ENCODE measurements at regions not wholly inside any gene's neighbourhood (a gene's known extent, or its start where the extent isn't known, plus 50 kb on each side); places are given as distances from the start of the nearest gene placed in this dataset.

DNA sequence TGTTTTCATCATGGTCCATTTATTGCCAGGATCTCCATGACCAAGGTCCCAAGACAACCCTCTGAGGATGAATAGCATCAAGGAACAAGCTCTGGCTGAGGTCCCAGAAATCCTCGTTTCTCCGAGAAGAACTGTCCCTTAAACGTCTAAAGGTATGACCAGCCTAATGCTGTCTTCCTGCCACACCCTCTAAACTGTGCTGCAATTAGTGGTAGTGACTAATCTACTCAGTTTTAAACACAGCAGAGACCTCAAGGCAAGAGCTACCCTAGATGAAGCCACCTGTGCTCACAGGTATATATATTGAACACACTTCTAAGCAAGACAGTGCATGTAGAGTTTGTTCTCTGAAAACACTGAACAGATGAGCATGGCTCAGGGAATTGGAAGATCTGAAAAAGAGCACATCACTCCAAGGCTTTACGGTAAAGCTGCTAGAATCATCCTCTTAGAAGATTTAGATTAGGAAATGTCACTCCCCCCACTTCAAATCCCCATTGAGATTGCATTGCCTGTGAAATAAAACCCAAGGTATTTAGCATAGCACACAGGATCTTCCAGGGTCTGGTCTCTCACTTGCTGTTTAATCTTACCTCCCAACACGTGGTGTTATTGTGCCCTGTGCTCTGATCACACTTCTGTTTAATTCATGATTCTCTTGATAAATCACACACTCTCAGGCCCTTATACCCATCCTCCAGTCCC is 173.9 kb upstream of the VCX3A start:
- ChIA-PET POLR2A (no interaction called here), CTCF (no interaction called here)
- H3K36me3 ChIP-seq (ENCODE audit: control insufficient read depth in 2 of 2, insufficient read depth in 1 of 2, low read length in 2 of 2) = no peaks in the 10 kb centered on the region
- no peaks in the 10 kb centered on the region for H3K4me1 ChIP-seq (ENCODE audit: control insufficient read depth, insufficient read depth, low read length)
- no peak for TF ChIP-seq ZNF362 (tag by site-specific recombination; IDR thresholded peaks at IDR 0.05)
- H3K4me3 ChIP-seq (ENCODE audit: low read depth, low read length) = no peak overlapping the region
- no peaks in the 10 kb centered on the region for H3K9me3 ChIP-seq (ENCODE audit: control insufficient read depth, insufficient read depth, low read depth, low read length)
- H3K27ac ChIP-seq (ENCODE audit: extremely low read depth, low read depth, low read length) = no peak overlapping the region

DNA sequence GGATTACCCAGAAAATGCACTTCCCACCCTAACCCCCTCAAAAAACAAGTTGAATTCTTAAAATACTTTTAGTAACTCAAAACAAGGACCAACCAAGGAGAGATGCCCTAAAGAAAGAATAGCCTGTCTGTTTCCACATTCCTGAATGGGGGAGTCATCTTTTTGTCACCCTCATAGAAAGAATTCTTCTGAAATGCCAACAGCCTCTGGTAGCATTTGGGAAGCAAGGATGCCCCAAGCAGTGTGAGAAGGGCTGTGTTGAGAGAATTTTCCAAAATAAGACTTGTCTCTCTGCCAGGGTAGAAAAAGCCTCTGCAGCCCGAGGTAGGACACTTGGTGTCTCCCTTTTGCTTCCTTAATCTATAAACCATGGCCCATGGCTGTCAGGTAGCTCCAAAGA is 173.1 kb upstream of the VCX3A start:
- Histone ChIP-seq H3K36me3 (ENCODE audit: control insufficient read depth in 2 of 2, insufficient read depth in 1 of 2, low read length in 2 of 2) (no peaks in the 10 kb centered on the region), H3K9me3 (ENCODE audit: control insufficient read depth, insufficient read depth, low read depth, low read length) (no peaks in the 10 kb centered on the region), H3K4me1 (ENCODE audit: control insufficient read depth, insufficient read depth, low read length) (no peaks in the 10 kb centered on the region), H3K4me3 (ENCODE audit: low read depth, low read length) (no peak overlapping the region), H3K27ac (ENCODE audit: extremely low read depth, low read depth, low read length) (no peak overlapping the region)
- ChIA-PET POLR2A (no interaction called here), CTCF (no interaction called here)
- TF ChIP-seq ZNF571 (tag by site-specific recombination; IDR thresholded peaks at IDR 0.05) = no peak
- TF ChIP-seq ZNF223 (tag by site-specific recombination; IDR thresholded peaks at IDR 0.05) = no peak
- TF ChIP-seq ZNF140 (tag by site-specific recombination; IDR thresholded peaks at IDR 0.05) = no peak
- TF ChIP-seq, protein P1, sequence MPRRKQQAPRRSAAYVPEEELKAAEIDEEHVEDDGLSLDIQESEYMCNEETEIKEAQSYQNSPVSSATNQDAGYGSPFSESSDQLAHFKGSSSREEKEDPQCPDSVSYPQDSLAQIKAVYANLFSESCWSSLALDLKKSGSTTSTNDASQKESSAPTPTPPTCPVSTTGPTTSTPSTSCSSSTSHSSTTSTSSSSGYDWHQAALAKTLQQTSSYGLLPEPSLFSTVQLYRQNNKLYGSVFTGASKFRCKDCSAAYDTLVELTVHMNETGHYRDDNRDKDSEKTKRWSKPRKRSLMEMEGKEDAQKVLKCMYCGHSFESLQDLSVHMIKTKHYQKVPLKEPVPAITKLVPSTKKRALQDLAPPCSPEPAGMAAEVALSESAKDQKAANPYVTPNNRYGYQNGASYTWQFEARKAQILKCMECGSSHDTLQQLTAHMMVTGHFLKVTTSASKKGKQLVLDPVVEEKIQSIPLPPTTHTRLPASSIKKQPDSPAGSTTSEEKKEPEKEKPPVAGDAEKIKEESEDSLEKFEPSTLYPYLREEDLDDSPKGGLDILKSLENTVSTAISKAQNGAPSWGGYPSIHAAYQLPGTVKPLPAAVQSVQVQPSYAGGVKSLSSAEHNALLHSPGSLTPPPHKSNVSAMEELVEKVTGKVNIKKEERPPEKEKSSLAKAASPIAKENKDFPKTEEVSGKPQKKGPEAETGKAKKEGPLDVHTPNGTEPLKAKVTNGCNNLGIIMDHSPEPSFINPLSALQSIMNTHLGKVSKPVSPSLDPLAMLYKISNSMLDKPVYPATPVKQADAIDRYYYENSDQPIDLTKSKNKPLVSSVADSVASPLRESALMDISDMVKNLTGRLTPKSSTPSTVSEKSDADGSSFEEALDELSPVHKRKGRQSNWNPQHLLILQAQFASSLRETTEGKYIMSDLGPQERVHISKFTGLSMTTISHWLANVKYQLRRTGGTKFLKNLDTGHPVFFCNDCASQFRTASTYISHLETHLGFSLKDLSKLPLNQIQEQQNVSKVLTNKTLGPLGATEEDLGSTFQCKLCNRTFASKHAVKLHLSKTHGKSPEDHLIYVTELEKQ (tag by site-specific recombination; IDR thresholded peaks at IDR 0.05; ENCODE audit: borderline replicate concordance) = no peak
- no peak for TF ChIP-seq WT1 (tag by site-specific recombination; IDR thresholded peaks at IDR 0.05)
- TF ChIP-seq, protein P2, sequence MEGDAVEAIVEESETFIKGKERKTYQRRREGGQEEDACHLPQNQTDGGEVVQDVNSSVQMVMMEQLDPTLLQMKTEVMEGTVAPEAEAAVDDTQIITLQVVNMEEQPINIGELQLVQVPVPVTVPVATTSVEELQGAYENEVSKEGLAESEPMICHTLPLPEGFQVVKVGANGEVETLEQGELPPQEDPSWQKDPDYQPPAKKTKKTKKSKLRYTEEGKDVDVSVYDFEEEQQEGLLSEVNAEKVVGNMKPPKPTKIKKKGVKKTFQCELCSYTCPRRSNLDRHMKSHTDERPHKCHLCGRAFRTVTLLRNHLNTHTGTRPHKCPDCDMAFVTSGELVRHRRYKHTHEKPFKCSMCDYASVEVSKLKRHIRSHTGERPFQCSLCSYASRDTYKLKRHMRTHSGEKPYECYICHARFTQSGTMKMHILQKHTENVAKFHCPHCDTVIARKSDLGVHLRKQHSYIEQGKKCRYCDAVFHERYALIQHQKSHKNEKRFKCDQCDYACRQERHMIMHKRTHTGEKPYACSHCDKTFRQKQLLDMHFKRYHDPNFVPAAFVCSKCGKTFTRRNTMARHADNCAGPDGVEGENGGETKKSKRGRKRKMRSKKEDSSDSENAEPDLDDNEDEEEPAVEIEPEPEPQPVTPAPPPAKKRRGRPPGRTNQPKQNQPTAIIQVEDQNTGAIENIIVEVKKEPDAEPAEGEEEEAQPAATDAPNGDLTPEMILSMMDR (tag by site-specific recombination; IDR thresholded peaks at IDR 0.05) = no peak
- TF ChIP-seq ZNF677 (tag by site-specific recombination; IDR thresholded peaks at IDR 0.05) = no peak
- TF ChIP-seq ZNF501 (tag by site-specific recombination; IDR thresholded peaks at IDR 0.05) = no peak
- TF ChIP-seq ZFP41 (tag by site-specific recombination; IDR thresholded peaks at IDR 0.05; ENCODE audit: borderline replicate concordance) = no peak
- no peak for TF ChIP-seq ZSCAN18 (tag by site-specific recombination; IDR thresholded peaks at IDR 0.05)
- no peak for TF ChIP-seq ZNF707 (tag by site-specific recombination; IDR thresholded peaks at IDR 0.05)

DNA sequence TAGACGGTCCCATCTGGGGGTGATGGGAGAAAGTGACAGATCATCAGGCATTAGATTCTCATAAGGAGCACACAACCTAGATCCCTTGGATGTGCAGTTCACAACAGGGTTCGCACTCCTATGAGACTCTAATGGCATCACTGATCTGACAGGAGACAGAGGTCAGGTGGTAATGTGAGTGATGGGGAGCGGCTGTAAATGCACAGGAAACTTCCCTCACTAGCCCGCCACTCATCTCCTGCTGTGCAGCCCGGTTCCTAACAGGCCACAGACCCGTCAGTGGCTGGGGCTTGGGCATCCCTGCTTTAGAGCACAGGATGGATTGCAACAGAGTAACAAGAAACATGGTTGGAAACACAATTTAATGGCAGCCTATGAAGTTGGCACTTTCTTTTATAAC is 172.6 kb upstream of the VCX3A start:
- TF ChIP-seq ZFP3 (tag by site-specific recombination; IDR thresholded peaks at IDR 0.05; ENCODE audit: low read depth) = no peak
- peak; percentile 94 for TF ChIP-seq ZNF610 (tag by site-specific recombination; IDR thresholded peaks at IDR 0.05; ENCODE audit: borderline replicate concordance)
- no peaks in the 10 kb centered on the region for H3K9me3 ChIP-seq (ENCODE audit: control insufficient read depth, insufficient read depth, low read depth, low read length)
- ChIA-PET POLR2A (no interaction called here), CTCF (no interaction called here)
- no peak overlapping the region for H3K27ac ChIP-seq (ENCODE audit: extremely low read depth, low read depth, low read length)
- H3K4me3 ChIP-seq (ENCODE audit: low read depth, low read length) = no peak overlapping the region
- no peaks in the 10 kb centered on the region for H3K4me1 ChIP-seq (ENCODE audit: control insufficient read depth, insufficient read depth, low read length)
- H3K36me3 ChIP-seq (ENCODE audit: control insufficient read depth in 2 of 2, insufficient read depth in 1 of 2, low read length in 2 of 2) = no peaks in the 10 kb centered on the region
